ENCODE measurements at regions not wholly inside any gene's neighbourhood (a gene's known extent, or its start where the extent isn't known, plus 50 kb on each side); places are given as distances from the start of the nearest gene placed in this dataset.

GRCh38 chr12:29882846-29883245 is 99.1 kb upstream of the TMTC1 start:
- Histone ChIP-seq H3K9me3 (ENCODE audit: control insufficient read depth, insufficient read depth, low read length) (peaks cover 19% of the 10 kb centered on the region), H3K27ac (ENCODE audit: low read depth, low read length) (no peak overlapping the region), H3K36me3 (ENCODE audit: control insufficient read depth, insufficient read depth, low read length) (no peaks in the 10 kb centered on the region), H3K27me3 (ENCODE audit: control insufficient read depth, insufficient read depth, low read length) (no peaks in the 10 kb centered on the region), H3K4me3 (ENCODE audit: low read depth, low read length) (no peak overlapping the region), H3K4me1 (ENCODE audit: control insufficient read depth, insufficient read depth, low read length) (peaks cover 33% of the 10 kb centered on the region), H3K9ac (ENCODE audit: low read depth, low read length) (no peak overlapping the region)

- Histone ChIP-seq H3K36me3 (ENCODE audit: control insufficient read depth, insufficient read depth, low read length) (no peaks in the 10 kb centered on the region), H3K27ac (ENCODE audit: low read depth, low read length) (no peak overlapping the region), H3K4me3 (ENCODE audit: low read depth, low read length) (no peak overlapping the region), H3K4me1 (ENCODE audit: control insufficient read depth, insufficient read depth, low read length) (peaks cover 33% of the 10 kb centered on the region), H3K27me3 (ENCODE audit: control insufficient read depth, insufficient read depth, low read length) (no peaks in the 10 kb centered on the region), H3K9ac (ENCODE audit: low read depth, low read length) (no peak overlapping the region), H3K9me3 (ENCODE audit: control insufficient read depth, insufficient read depth, low read length) (peaks cover 12% of the 10 kb centered on the region)
These were observed 97.2 kb upstream of the TMTC1 start for GRCh38 chr12:29880987-29881386.

- H3K27ac ChIP-seq (ENCODE audit: low read depth, low read length): peak overlapping the region; percentile 64
- H3K9me3 ChIP-seq (ENCODE audit: control insufficient read depth, insufficient read depth, low read length): peaks cover 8% of the 10 kb centered on the region; the same call in 1 of the 2 replicates
- H3K4me3 ChIP-seq (ENCODE audit: low read depth, low read length): no peak overlapping the region
- no peaks in the 10 kb centered on the region for H3K27me3 ChIP-seq (ENCODE audit: control insufficient read depth, insufficient read depth, low read length)
- no peaks in the 10 kb centered on the region for H3K36me3 ChIP-seq (ENCODE audit: control insufficient read depth, insufficient read depth, low read length)
- peaks cover 33% of the 10 kb centered on the region for H3K4me1 ChIP-seq (ENCODE audit: control insufficient read depth, insufficient read depth, low read length)
- no peak overlapping the region for H3K9ac ChIP-seq (ENCODE audit: low read depth, low read length)
These were observed 96.0 kb upstream of the TMTC1 start for GRCh38 chr12:29879606-29880308.

GRCh38 chr12:29869946-29870345 is 86.2 kb upstream of the TMTC1 start:
- Histone ChIP-seq H3K27ac (ENCODE audit: low read depth, low read length) (no peak overlapping the region), H3K4me3 (ENCODE audit: low read depth, low read length) (no peak overlapping the region), H3K4me1 (ENCODE audit: control insufficient read depth, insufficient read depth, low read length) (peaks cover 7% of the 10 kb centered on the region; the same call in 1 of the 2 replicates), H3K9ac (ENCODE audit: low read depth, low read length) (no peak overlapping the region), H3K27me3 (ENCODE audit: control insufficient read depth, insufficient read depth, low read length) (peaks cover 17% of the 10 kb centered on the region), H3K36me3 (ENCODE audit: control insufficient read depth, insufficient read depth, low read length) (no peaks in the 10 kb centered on the region), H3K9me3 (ENCODE audit: control insufficient read depth, insufficient read depth, low read length) (no peaks in the 10 kb centered on the region)

- Histone ChIP-seq H3K4me1 (ENCODE audit: control insufficient read depth, insufficient read depth, low read length) (peaks cover 15% of the 10 kb centered on the region; the same call in 1 of the 2 replicates), H3K4me3 (ENCODE audit: low read depth, low read length) (no peak overlapping the region), H3K27me3 (ENCODE audit: control insufficient read depth, insufficient read depth, low read length) (peaks cover 37% of the 10 kb centered on the region), H3K9ac (ENCODE audit: low read depth, low read length) (no peak overlapping the region), H3K27ac (ENCODE audit: low read depth, low read length) (no peak overlapping the region), H3K36me3 (ENCODE audit: control insufficient read depth, insufficient read depth, low read length) (no peaks in the 10 kb centered on the region), H3K9me3 (ENCODE audit: control insufficient read depth, insufficient read depth, low read length) (no peaks in the 10 kb centered on the region)
These were observed 84.1 kb upstream of the TMTC1 start for GRCh38 chr12:29867823-29868222.

GRCh38 chr12:29863665-29864064 is 79.9 kb upstream of the TMTC1 start:
- H3K27me3 ChIP-seq (ENCODE audit: control insufficient read depth, insufficient read depth, low read length): peaks cover 55% of the 10 kb centered on the region
- peak overlapping the region; percentile 26 for H3K27ac ChIP-seq (ENCODE audit: low read depth, low read length)
- H3K9me3 ChIP-seq (ENCODE audit: control insufficient read depth, insufficient read depth, low read length): no peaks in the 10 kb centered on the region
- H3K4me3 ChIP-seq (ENCODE audit: low read depth, low read length): no peak overlapping the region
- no peak overlapping the region for H3K9ac ChIP-seq (ENCODE audit: low read depth, low read length)
- 0 out of 2 replicates have a peak, but pooled peaks cover 10% of the 10 kb centered on the region for H3K4me1 ChIP-seq (ENCODE audit: control insufficient read depth, insufficient read depth, low read length)
- no peaks in the 10 kb centered on the region for H3K36me3 ChIP-seq (ENCODE audit: control insufficient read depth, insufficient read depth, low read length)

- no peaks in the 10 kb centered on the region for H3K36me3 ChIP-seq (ENCODE audit: control insufficient read depth, insufficient read depth, low read length)
- H3K4me1 ChIP-seq (ENCODE audit: control insufficient read depth, insufficient read depth, low read length): 0 out of 2 replicates have a peak, but pooled peaks cover 7% of the 10 kb centered on the region
- H3K27me3 ChIP-seq (ENCODE audit: control insufficient read depth, insufficient read depth, low read length): peaks cover 23% of the 10 kb centered on the region
- H3K27ac ChIP-seq (ENCODE audit: low read depth, low read length): no peak overlapping the region
- no peak overlapping the region for H3K9ac ChIP-seq (ENCODE audit: low read depth, low read length)
- no peaks in the 10 kb centered on the region for H3K9me3 ChIP-seq (ENCODE audit: control insufficient read depth, insufficient read depth, low read length)
- H3K4me3 ChIP-seq (ENCODE audit: low read depth, low read length): no peak overlapping the region
These were observed 74.6 kb upstream of the TMTC1 start for GRCh38 chr12:29858270-29858786.

- no peaks in the 10 kb centered on the region for H3K36me3 ChIP-seq (ENCODE audit: control insufficient read depth, insufficient read depth, low read length)
- H3K27ac ChIP-seq (ENCODE audit: low read depth, low read length): no peak overlapping the region
- H3K4me3 ChIP-seq (ENCODE audit: low read depth, low read length): no peak overlapping the region
- no peak overlapping the region for H3K9ac ChIP-seq (ENCODE audit: low read depth, low read length)
- H3K27me3 ChIP-seq (ENCODE audit: control insufficient read depth, insufficient read depth, low read length): no peaks in the 10 kb centered on the region
- H3K4me1 ChIP-seq (ENCODE audit: control insufficient read depth, insufficient read depth, low read length): no peaks in the 10 kb centered on the region
- peaks cover 18% of the 10 kb centered on the region for H3K9me3 ChIP-seq (ENCODE audit: control insufficient read depth, insufficient read depth, low read length)
These were observed 63.5 kb upstream of the TMTC1 start for GRCh38 chr12:29847246-29847645.

GRCh38 chr12:29844667-29845066 is 60.9 kb upstream of the TMTC1 start:
- H3K9ac ChIP-seq (ENCODE audit: low read depth, low read length): no peak overlapping the region
- no peak overlapping the region for H3K4me3 ChIP-seq (ENCODE audit: low read depth, low read length)
- no peaks in the 10 kb centered on the region for H3K27me3 ChIP-seq (ENCODE audit: control insufficient read depth, insufficient read depth, low read length)
- H3K36me3 ChIP-seq (ENCODE audit: control insufficient read depth, insufficient read depth, low read length): no peaks in the 10 kb centered on the region
- peaks cover 28% of the 10 kb centered on the region for H3K9me3 ChIP-seq (ENCODE audit: control insufficient read depth, insufficient read depth, low read length)
- H3K27ac ChIP-seq (ENCODE audit: low read depth, low read length): no peak overlapping the region
- no peaks in the 10 kb centered on the region for H3K4me1 ChIP-seq (ENCODE audit: control insufficient read depth, insufficient read depth, low read length)

GRCh38 chr12:29843036-29843435 is 59.3 kb upstream of the TMTC1 start:
- H3K4me3 ChIP-seq (ENCODE audit: low read depth, low read length): no peak overlapping the region
- no peak overlapping the region for H3K9ac ChIP-seq (ENCODE audit: low read depth, low read length)
- H3K9me3 ChIP-seq (ENCODE audit: control insufficient read depth, insufficient read depth, low read length): peaks cover 28% of the 10 kb centered on the region
- H3K4me1 ChIP-seq (ENCODE audit: control insufficient read depth, insufficient read depth, low read length): no peaks in the 10 kb centered on the region
- no peaks in the 10 kb centered on the region for H3K36me3 ChIP-seq (ENCODE audit: control insufficient read depth, insufficient read depth, low read length)
- no peaks in the 10 kb centered on the region for H3K27me3 ChIP-seq (ENCODE audit: control insufficient read depth, insufficient read depth, low read length)
- no peak overlapping the region for H3K27ac ChIP-seq (ENCODE audit: low read depth, low read length)

- H3K4me3 ChIP-seq (ENCODE audit: low read depth, low read length): no peak overlapping the region
- no peak overlapping the region for H3K9ac ChIP-seq (ENCODE audit: low read depth, low read length)
- no peaks in the 10 kb centered on the region for H3K36me3 ChIP-seq (ENCODE audit: control insufficient read depth, insufficient read depth, low read length)
- H3K9me3 ChIP-seq (ENCODE audit: control insufficient read depth, insufficient read depth, low read length): peaks cover 17% of the 10 kb centered on the region
- no peak overlapping the region for H3K27ac ChIP-seq (ENCODE audit: low read depth, low read length)
- H3K4me1 ChIP-seq (ENCODE audit: control insufficient read depth, insufficient read depth, low read length): no peaks in the 10 kb centered on the region
- no peaks in the 10 kb centered on the region for H3K27me3 ChIP-seq (ENCODE audit: control insufficient read depth, insufficient read depth, low read length)
These were observed 55.0 kb upstream of the TMTC1 start for GRCh38 chr12:29838768-29839167.

All from HUES48 (cell line).